PC-9 (cell line): ENCODE measurements at regions not wholly inside any gene's neighbourhood (a gene's known extent, or its start where the extent isn't known, plus 50 kb on each side); places are given as distances from the start of the nearest gene placed in this dataset.
"Not testable (repeated sequence)": the region's sequence is repeated elsewhere in the genome, so short reads cannot be mapped to it uniquely, and the experiment has no call there.

ENCODE experiments used
- BruUV-seq: library from RNA; stranded (reverse); fragments of 400-500 nt; replicated peaks from 2 replicates; lab custom pipeline; 2021; lab: Mats Ljungman, UMichigan
- CTCF ChIA-PET: fragments of 300-600 bp; sonication (Branson Sonifier 250); formaldehyde crosslinking; loops from one replicate; lab custom pipeline; 2022; ENCODE audit warnings: antibody characterized with exemption; lab: Charles Lee
- POLR2A ChIA-PET: fragments of 300-600 bp; sonication (Branson Sonifier 250); formaldehyde crosslinking; loops from one replicate; lab custom pipeline; 2022; ENCODE audit warnings: antibody characterized with exemption; ENCODE audit not compliant: unreplicated experiment; lab: Charles Lee
- DNase-seq, 2 experiments: peaks; one replicate each; pipeline versions ENCODE4 v3.0.0 to v3.0.0-alpha.2; 2015 to 2022; ENCODE audit warnings: mixed read lengths in 1 of 2
- H2AFZ ChIP-seq: fragments of 200-600 bp; sonication (generic); 2 replicates; pipeline ENCODE4 v1.8.1; 2017; ENCODE audit warnings: antibody characterized with exemption
- H3F3A ChIP-seq: fragments of 200-600 bp; sonication (generic); 2 replicates; pipeline ENCODE4 v1.8.1; 2017; ENCODE audit warnings: antibody characterized with exemption, mild to moderate bottlenecking, low read depth; ENCODE audit not compliant: insufficient read depth
- H3K27ac ChIP-seq: fragments of 200-600 bp; sonication (generic); 2 replicates; pipeline ENCODE4 v1.6.1; 2016; ENCODE audit warnings: mixed run types
- H3K27me3 ChIP-seq: fragments of 200-600 bp; sonication (generic); 2 replicates; pipeline ENCODE4 v1.6.1; 2016; ENCODE audit warnings: low read depth, mixed run types; ENCODE audit not compliant: insufficient read depth
- H3K36me3 ChIP-seq: fragments of 200-600 bp; sonication (generic); 2 replicates; pipeline ENCODE4 v1.6.1; 2016; ENCODE audit warnings: low read depth, mixed run types
- H3K4me1 ChIP-seq: fragments of 200-600 bp; sonication (generic); replicated peaks from 2 replicates; pipeline ENCODE4 v1.6.1; 2016; ENCODE audit warnings: mixed run types; ENCODE audit not compliant: insufficient read depth
- H3K4me2 ChIP-seq: fragments of 200-600 bp; sonication (generic); 2 replicates; pipeline ENCODE4 v1.6.1; 2017; ENCODE audit warnings: mixed run types
- H3K4me3 ChIP-seq: fragments of 200-600 bp; sonication (generic); 2 replicates; pipeline ENCODE4 v1.6.1; 2016; ENCODE audit warnings: mixed run types
- H3K79me2 ChIP-seq: fragments of 200-600 bp; sonication (generic); 2 replicates; pipeline ENCODE4 v1.6.1; 2017; ENCODE audit warnings: low read depth, mixed run types
- H3K9me2 ChIP-seq: fragments of 200-600 bp; sonication (generic); 2 replicates; pipeline ENCODE4 v1.8.1; 2017; ENCODE audit warnings: mild to moderate bottlenecking; ENCODE audit not compliant: insufficient read depth
- H3K9me3 ChIP-seq: fragments of 200-600 bp; sonication (generic); 2 replicates; pipeline ENCODE4 v1.8.1; 2016; ENCODE audit warnings: low read depth; ENCODE audit not compliant: insufficient read depth
- H4K20me1 ChIP-seq: fragments of 200-600 bp; sonication (generic); 2 replicates; pipeline ENCODE4 v1.8.1; 2017; ENCODE audit not compliant: insufficient read depth
- CTCF ChIP-seq: fragments of 200-600 bp; sonication (generic); conservative IDR thresholded peaks from 2 replicates; pipeline ENCODE4 v1.6.1; 2017; ENCODE audit warnings: mixed run types, antibody characterized with exemption, mild to moderate bottlenecking, moderate library complexity
- EZH2 ChIP-seq: fragments of 200-600 bp; sonication (generic); IDR thresholded peaks from 2 replicates; pipeline ENCODE4 v1.8.0; 2017; ENCODE audit warnings: antibody characterized with exemption, low read depth
- intact Hi-C: fragments of 100-400 bp; cut with micrococcal nuclease; formaldehyde crosslinking; loops from one replicate; pipeline ENCODE4 v1.10.0; 2022; ENCODE audit not compliant: unreplicated experiment

GRCh38 chr5:25451294-25451693 is 806.5 kb upstream of the CDH10 start:
- CTCF ChIA-PET, result no interaction called here
- H4K20me1 ChIP-seq, result no peaks in the 10 kb centered on the region

GRCh38 chr5:25448646-25449045 is 803.9 kb upstream of the CDH10 start:
- Histone ChIP-seq H3K36me3 (no peaks in the 10 kb centered on the region), H3K4me3 (no peak overlapping the region), H3K9me3 (no peaks in the 10 kb centered on the region), H3F3A (no peaks in the 10 kb centered on the region), H3K4me2 (no peak overlapping the region), H3K79me2 (no peaks in the 10 kb centered on the region), H2AFZ (no peak overlapping the region), H3K27me3 (no peaks in the 10 kb centered on the region), H3K9me2 (no peaks in the 10 kb centered on the region; the same call in 1 of the 2 replicates), H3K4me1 (no peaks in the 10 kb centered on the region), H3K27ac (no peak overlapping the region), H4K20me1 (no peaks in the 10 kb centered on the region)
- TF ChIP-seq CTCF, result no peak
- TF ChIP-seq EZH2, result no peak
- no peak for DNase-seq
- no TSS peak for BruUV-seq
- POLR2A ChIA-PET, result no interaction called here
- intact Hi-C loops, result no loop called here
- CTCF ChIA-PET, result no interaction called here

More at GRCh38 chr5:25451294-25451693, 806.5 kb upstream of the CDH10 start:
- H2AFZ ChIP-seq, result no peak overlapping the region
- no peak for DNase-seq
- H3K4me2 ChIP-seq, result no peak overlapping the region
- no peaks in the 10 kb centered on the region for H3K9me3 ChIP-seq
- no peaks in the 10 kb centered on the region for H3K36me3 ChIP-seq
- H3F3A ChIP-seq, result no peaks in the 10 kb centered on the region
- no peaks in the 10 kb centered on the region; the same call in 1 of the 2 replicates for H3K9me2 ChIP-seq
- POLR2A ChIA-PET, result no interaction called here
- no peak for TF ChIP-seq CTCF
- TF ChIP-seq EZH2, result no peak
- H3K27ac ChIP-seq, result no peak overlapping the region
- no TSS peak for BruUV-seq
- H3K79me2 ChIP-seq, result no peaks in the 10 kb centered on the region
- H3K27me3 ChIP-seq, result no peaks in the 10 kb centered on the region
- H3K4me1 ChIP-seq, result no peaks in the 10 kb centered on the region
- no peak overlapping the region for H3K4me3 ChIP-seq
- intact Hi-C loops, result no loop called here

- BruUV-seq, result no TSS peak
- no peak for DNase-seq
- H3F3A ChIP-seq, result no peaks in the 10 kb centered on the region
- no peaks in the 10 kb centered on the region for H4K20me1 ChIP-seq
- H3K9me3 ChIP-seq, result no peaks in the 10 kb centered on the region
- H3K27me3 ChIP-seq, result no peaks in the 10 kb centered on the region
- no peak overlapping the region for H3K27ac ChIP-seq
- H3K36me3 ChIP-seq, result no peaks in the 10 kb centered on the region
- TF ChIP-seq EZH2 (no peak), CTCF (no peak)
- no peak overlapping the region for H3K4me3 ChIP-seq
- H3K4me1 ChIP-seq, result no peaks in the 10 kb centered on the region
- no peak overlapping the region for H2AFZ ChIP-seq
- ChIA-PET CTCF (no interaction called here), POLR2A (no interaction called here)
- no peaks in the 10 kb centered on the region for H3K79me2 ChIP-seq
- intact Hi-C loops, result no loop called here
- no peak overlapping the region for H3K4me2 ChIP-seq
- no peaks in the 10 kb centered on the region; the same call in 1 of the 2 replicates for H3K9me2 ChIP-seq
Observed at GRCh38 chr5:25448190-25448621, 803.4 kb upstream of the CDH10 start.

DNA sequence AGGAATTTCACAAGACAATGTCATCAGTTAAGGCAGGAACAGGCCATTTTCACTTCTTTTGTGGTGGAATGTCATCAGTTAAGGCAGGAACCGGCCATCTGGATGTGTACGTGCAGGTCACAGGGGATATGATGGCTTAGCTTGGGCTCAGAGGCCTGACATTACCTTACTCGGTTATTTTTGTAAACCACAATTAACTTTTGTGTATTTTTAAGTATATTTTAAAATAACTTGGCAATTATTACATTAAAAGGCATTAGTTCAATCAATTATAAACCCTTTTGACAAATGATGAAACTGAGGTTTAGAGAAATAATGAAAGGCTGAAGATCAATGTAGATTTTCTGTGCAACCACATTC is 801.3 kb upstream of the CDH10 start:
- H3K27me3 ChIP-seq, CTCF ChIA-PET, BruUV-seq, H3F3A ChIP-seq, POLR2A ChIA-PET, H3K9me2 ChIP-seq, H2AFZ ChIP-seq, H3K79me2 ChIP-seq, H4K20me1 ChIP-seq, H3K36me3 ChIP-seq, H3K9me3 ChIP-seq, H3K4me3 ChIP-seq, H3K4me2 ChIP-seq, H3K4me1 ChIP-seq, H3K27ac ChIP-seq, DNase-seq, intact Hi-C loops: not testable (repeated sequence)

DNA sequence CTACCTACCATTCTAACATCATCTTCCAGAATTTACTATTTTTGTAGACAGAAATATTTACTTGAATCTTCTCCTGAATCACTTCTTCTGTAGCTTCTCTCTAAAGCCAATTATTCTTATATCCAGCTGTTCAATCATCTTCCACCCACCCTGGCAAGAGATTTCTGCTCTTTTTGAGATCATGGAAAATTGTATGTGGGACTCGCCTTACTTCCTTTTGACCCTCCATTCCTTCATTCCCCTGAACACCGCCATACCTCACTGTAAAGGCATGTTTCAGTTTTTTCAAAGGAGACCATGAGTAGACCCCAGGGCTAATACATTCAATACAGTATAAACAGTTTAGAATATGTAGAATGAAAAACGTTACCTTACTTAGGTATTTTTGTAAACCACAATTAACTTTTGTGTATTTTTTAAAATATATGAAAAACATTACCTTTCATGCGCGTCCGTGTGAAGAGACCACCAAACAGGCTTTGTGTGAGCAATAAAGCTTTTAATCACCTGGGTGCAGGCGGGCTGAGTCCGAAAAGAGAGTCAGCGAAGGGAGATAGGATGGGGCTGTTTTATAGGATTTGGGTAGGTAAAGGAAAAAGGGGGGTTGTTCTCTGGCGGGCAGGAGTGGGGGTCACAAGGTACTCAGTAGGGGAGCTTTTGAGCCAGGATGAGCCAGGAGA is 800.7 kb upstream of the CDH10 start:
- not testable (repeated sequence) for H3K4me3 ChIP-seq

More for the DNA sequence above, 800.7 kb upstream of the CDH10 start:
- H3K4me1 ChIP-seq, H3K9me2 ChIP-seq, DNase-seq, H2AFZ ChIP-seq, H4K20me1 ChIP-seq, H3K79me2 ChIP-seq, H3K36me3 ChIP-seq, POLR2A ChIA-PET, BruUV-seq, H3K9me3 ChIP-seq, H3F3A ChIP-seq, H3K4me2 ChIP-seq, H3K27me3 ChIP-seq, intact Hi-C loops, H3K27ac ChIP-seq: not testable (repeated sequence)
- CTCF ChIA-PET, result interaction anchor here (0.7 kb wide), 1 partner anchor 85 kb away, joined by 3 read pairs; no protein-coding TSS in a partner anchor
